CD14-positive monocyte (primary cell): ENCODE measurements at regions not wholly inside any gene's neighbourhood (a gene's known extent, or its start where the extent isn't known, plus 50 kb on each side); places are given as distances from the start of the nearest gene placed in this dataset.

Source experiments
- DNase-seq, 3 donors: peaks; one replicate each; pipeline ENCODE4 v3.0.0-alpha.2; 2011 to 2022
- H2AFZ ChIP-seq: 2 replicates; pipeline ENCODE4 v1.6.0; 2012; ENCODE audit warnings: mild to moderate bottlenecking, low read depth, low read length, inconsistent platforms; ENCODE audit not compliant: insufficient read depth, poor library complexity, severe bottlenecking
- H3K27ac ChIP-seq, 2 donors: 1 replicate in 1 of 2; 2 replicates in 1 of 2; pipeline ENCODE4 v1.5.1; 2012 to 2013; ENCODE audit warnings: low read length in 2 of 2, control low read depth in 1 of 2, inconsistent platforms in 1 of 2, low read depth in 1 of 2, mild to moderate bottlenecking in 1 of 2
- H3K27me3 ChIP-seq, 2 donors: one replicate each; pipeline versions ENCODE4 v1.6.0 to v1.6.1; 2011 to 2013; ENCODE audit warnings: low read length in 2 of 2; ENCODE audit not compliant: control insufficient read depth in 2 of 2, insufficient read depth in 2 of 2
- H3K36me3 ChIP-seq, 2 donors: replicated peaks in 1 of 2; 1 replicate in 1 of 2; 2 replicates in 1 of 2; pipeline versions ENCODE4 v1.5.1 to v1.6.1; 2012 to 2013; ENCODE audit warnings: low read length in 2 of 2, control low read depth in 1 of 2, inconsistent platforms in 1 of 2, mild to moderate bottlenecking in 1 of 2; ENCODE audit not compliant: insufficient read depth in 2 of 2, control insufficient read depth in 1 of 2
- H3K4me1 ChIP-seq, 2 donors: 1 replicate in 1 of 2; 2 replicates in 1 of 2; pipeline versions ENCODE4 v1.5.1 to v1.6.1; 2012 to 2013; ENCODE audit warnings: low read length in 2 of 2, control low read depth in 1 of 2, inconsistent platforms in 1 of 2, mild to moderate bottlenecking in 1 of 2, moderate library complexity in 1 of 2; ENCODE audit not compliant: insufficient read depth in 2 of 2, control insufficient read depth in 1 of 2
- H3K4me2 ChIP-seq: replicated peaks from 2 replicates; pipeline ENCODE3; 2012; ENCODE audit warnings: low read length, moderate library complexity, mild to moderate bottlenecking; ENCODE audit not compliant: poor library complexity, severe bottlenecking; ENCODE audit errors: extremely low read depth
- H3K4me3 ChIP-seq, 3 experiments: fragments of 200-600 bp in 1 of 3; sonication (generic) in 1 of 3; replicated peaks in 1 of 3; 1 replicate in 2 of 3; 2 replicates in 1 of 3; pipeline ENCODE4 v1.5.1; 2011 to 2013; ENCODE audit warnings: low read length in 3 of 3, mild to moderate bottlenecking in 3 of 3, control low read depth in 2 of 3, low read depth in 2 of 3, inconsistent platforms in 1 of 3, moderate library complexity in 1 of 3
- H3K79me2 ChIP-seq: 2 replicates; pipeline ENCODE4 v1.6.0; 2012; ENCODE audit warnings: mild to moderate bottlenecking, control low read depth, inconsistent platforms, low read length, moderate library complexity; ENCODE audit not compliant: insufficient read depth
- H3K9ac ChIP-seq: 2 replicates; pipeline ENCODE4 v1.6.0; 2017; ENCODE audit warnings: low read length, mild to moderate bottlenecking; ENCODE audit not compliant: insufficient read depth, poor library complexity, severe bottlenecking
- H3K9me3 ChIP-seq, 2 donors: replicated peaks in 1 of 2; 1 replicate in 1 of 2; 2 replicates in 1 of 2; pipeline versions ENCODE4 v1.5.1 to v1.6.1; 2012 to 2013; ENCODE audit warnings: low read length in 2 of 2, control low read depth in 1 of 2; ENCODE audit not compliant: control insufficient read depth in 1 of 2, insufficient read depth in 1 of 2
- H4K20me1 ChIP-seq: 2 replicates; pipeline ENCODE4 v1.6.0; 2012; ENCODE audit warnings: mild to moderate bottlenecking, low read length, control low read depth, moderate library complexity; ENCODE audit not compliant: insufficient read depth
- H3K27ac Mint-ChIP-seq, 7 donors: one replicate each; pipeline ENCODE4 v1.8.0; 2020; ENCODE audit warnings: mild to moderate bottlenecking in 7 of 7, mixed read lengths in 7 of 7, moderate library complexity in 6 of 7, inconsistent platforms in 2 of 7
- H3K27me3 Mint-ChIP-seq, 3 donors: one replicate each; pipeline ENCODE4 v1.8.0; 2021 to 2022; ENCODE audit warnings: low read depth in 3 of 3, mild to moderate bottlenecking in 3 of 3, mixed read lengths in 3 of 3, moderate library complexity in 3 of 3, inconsistent platforms in 1 of 3
- H3K36me3 Mint-ChIP-seq, 2 donors: one replicate each; pipeline ENCODE4 v1.8.0; 2020; ENCODE audit warnings: mixed read lengths in 2 of 2, inconsistent platforms in 1 of 2, mild to moderate bottlenecking in 1 of 2
- H3K4me1 Mint-ChIP-seq: one replicate; pipeline ENCODE4 v1.8.0; 2020; ENCODE audit warnings: mild to moderate bottlenecking, mixed read lengths
- H3K4me3 Mint-ChIP-seq, 2 donors: one replicate each; pipeline ENCODE4 v1.8.0; 2020; ENCODE audit warnings: mild to moderate bottlenecking in 2 of 2, mixed read lengths in 2 of 2, moderate library complexity in 1 of 2
- H3K9me3 Mint-ChIP-seq, 7 donors: one replicate each; pipeline ENCODE4 v1.8.0; 2020 to 2022; ENCODE audit warnings: mixed read lengths in 7 of 7, mild to moderate bottlenecking in 6 of 7, moderate library complexity in 6 of 7, inconsistent platforms in 2 of 7
- CTCF ChIP-seq: fragments of 200-600 bp; IDR thresholded peaks from one replicate; pipeline ENCODE4 v1.8.0; 2022; ENCODE audit warnings: antibody characterized with exemption, mild to moderate bottlenecking
- WGBS: methylation state at CpG from one replicate; pipeline ENCODE4 v1.1.5; 2013; ENCODE audit warnings: missing lambda C conversion rate; ENCODE audit not compliant: insufficient coverage; 5-methylcytosine and 5-hydroxymethylcytosine counted together
- intact Hi-C, 2 donors: fragments of 100-400 bp; cut with micrococcal nuclease; formaldehyde crosslinking; loops; one replicate each; pipeline versions ENCODE4 v1.15.0 to v1.15.1; 2023

- H3K27me3 ChIP-seq = no peaks in the 10 kb centered on the region
- H3K27ac Mint-ChIP-seq = peak overlapping the region in 1 of 7 donors; percentile 35
- DNase-seq = no peak
- no peak overlapping the region for H2AFZ ChIP-seq
- H4K20me1 ChIP-seq = no peaks in the 10 kb centered on the region
- H3K9ac ChIP-seq = no peak overlapping the region
- no peaks in the 10 kb centered on the region for H3K27me3 Mint-ChIP-seq
- no peak overlapping the region for H3K4me2 ChIP-seq
- peaks cover 0 to 4% (median 2%) of the 10 kb centered on the region in 7 donors for H3K9me3 Mint-ChIP-seq
- peaks cover 1 to 9% of the 10 kb centered on the region in 2 donors for H3K36me3 Mint-ChIP-seq
- intact Hi-C loops = loop anchor here (10.0 kb wide), 2 partner anchors 58 to 232 kb away; partner anchors contain the start of gene TRIM13 (in 1 of the 2)
- no peaks in the 10 kb centered on the region for H3K79me2 ChIP-seq
- H3K4me1 ChIP-seq = peaks cover 64 to 71% of the 10 kb centered on the region in 2 donors
- no peak for TF ChIP-seq CTCF
- H3K9me3 ChIP-seq = no peaks in the 10 kb centered on the region
- peaks cover 73% of the 10 kb centered on the region for H3K4me1 Mint-ChIP-seq
- H3K4me3 Mint-ChIP-seq = no peak overlapping the region
- no peak overlapping the region for H3K4me3 ChIP-seq
- no peak overlapping the region for H3K27ac ChIP-seq
- no peaks in the 10 kb centered on the region for H3K36me3 ChIP-seq
These were observed 211.4 kb downstream of the KCNRG start for GRCh38 chr13:50226515-50227155.

- peak overlapping the region in 1 of 7 donors; percentile 35 for H3K27ac Mint-ChIP-seq
- no peak for DNase-seq
- Histone ChIP-seq H3K4me1 (peaks cover 58 to 64% of the 10 kb centered on the region in 2 donors), H4K20me1 (no peaks in the 10 kb centered on the region), H3K9ac (no peak overlapping the region), H3K9me3 (peaks cover 0 to under 1% of the 10 kb centered on the region in 2 donors), H3K79me2 (no peaks in the 10 kb centered on the region), H3K4me2 (no peak overlapping the region), H3K36me3 (no peaks in the 10 kb centered on the region), H2AFZ (no peak overlapping the region), H3K27me3 (no peaks in the 10 kb centered on the region), H3K4me3 (no peak overlapping the region), H3K27ac (no peak overlapping the region)
- peaks cover 0 to 6% (median 2%) of the 10 kb centered on the region in 7 donors for H3K9me3 Mint-ChIP-seq
- no peak for TF ChIP-seq CTCF
- peaks cover 1 to 9% of the 10 kb centered on the region in 2 donors for H3K36me3 Mint-ChIP-seq
- intact Hi-C loops = loop anchor here (10.0 kb wide), 2 partner anchors 57 to 233 kb away; partner anchors contain the start of gene TRIM13 (in 1 of the 2)
- no peak overlapping the region for H3K4me3 Mint-ChIP-seq
- H3K27me3 Mint-ChIP-seq = no peaks in the 10 kb centered on the region
- H3K4me1 Mint-ChIP-seq = peaks cover 69% of the 10 kb centered on the region
- WGBS = 100% methylated on average over 3 of the region's 5 CpGs
These were observed 212.1 kb downstream of the KCNRG start for GRCh38 chr13:50227361-50227760.
